A673 (cell line): ENCODE measurements at regions not wholly inside any gene's neighbourhood (a gene's known extent, or its start where the extent isn't known, plus 50 kb on each side); places are given as distances from the start of the nearest gene placed in this dataset.

Source experiments
- BruUV-seq: library from RNA; stranded (reverse); fragments of 400-500 nt; replicated peaks from 2 replicates; lab custom pipeline; 2021; lab: Mats Ljungman, UMichigan
- CTCF ChIA-PET: fragments of 300-600 bp; sonication (Branson Sonifier 250); formaldehyde crosslinking; loops from one replicate; lab custom pipeline; 2022; ENCODE audit warnings: antibody characterized with exemption; lab: Charles Lee
- POLR2A ChIA-PET: fragments of 300-600 bp; sonication (Branson Sonifier 250); formaldehyde crosslinking; loops from one replicate; lab custom pipeline; 2022; ENCODE audit warnings: antibody characterized with exemption; ENCODE audit not compliant: low non-redundant PET; lab: Charles Lee
- DNase-seq: peaks from one replicate; pipeline ENCODE4 v3.0.0-alpha.2; 2015; ENCODE audit warnings: low spot score
- H3K27ac ChIP-seq: fragments of 200-600 bp; sonication (generic); 2 replicates; pipeline ENCODE4 v1.5.1; 2016; ENCODE audit warnings: mixed run types, low read depth, mild to moderate bottlenecking, mixed read lengths, antibody characterized with exemption, low read length; ENCODE audit not compliant: poor library complexity, severe bottlenecking
- H3K27me3 ChIP-seq: fragments of 200-600 bp; sonication (generic); replicated peaks from 2 replicates; pipeline ENCODE4 v1.6.1; 2017; ENCODE audit warnings: mixed run types, low read depth, mild to moderate bottlenecking, mixed read lengths, antibody characterized with exemption, low read length; ENCODE audit not compliant: insufficient read depth, poor library complexity
- H3K36me3 ChIP-seq: fragments of 200-600 bp; sonication (generic); 2 replicates; pipeline ENCODE4 v1.6.1; 2016; ENCODE audit warnings: mixed run types, mild to moderate bottlenecking, mixed read lengths, antibody characterized with exemption, low read length; ENCODE audit not compliant: insufficient read depth, poor library complexity, severe bottlenecking
- H3K4me1 ChIP-seq: fragments of 200-600 bp; sonication (generic); 2 replicates; pipeline ENCODE4 v1.6.1; 2017; ENCODE audit warnings: mixed run types, mild to moderate bottlenecking, mixed read lengths, antibody characterized with exemption, low read length; ENCODE audit not compliant: insufficient read depth, poor library complexity, severe bottlenecking
- H3K4me3 ChIP-seq: fragments of 200-600 bp; sonication (generic); 2 replicates; pipeline ENCODE4 v1.5.1; 2016; ENCODE audit warnings: low read depth, mixed run types, mild to moderate bottlenecking, mixed read lengths, low read length; ENCODE audit not compliant: poor library complexity, severe bottlenecking
- H3K9me3 ChIP-seq: fragments of 200-600 bp; sonication (generic); 2 replicates; pipeline ENCODE4 v1.6.1; 2016; ENCODE audit warnings: mixed run types, low read depth, mild to moderate bottlenecking, mixed read lengths, antibody characterized with exemption, low read length; ENCODE audit not compliant: poor library complexity, severe bottlenecking
- CTCF ChIP-seq: fragments of 300-800, 200-600 bp; sonication (generic); conservative IDR thresholded peaks from 2 replicates; pipeline ENCODE4 v1.5.1; 2017; ENCODE audit warnings: low read depth, mild to moderate bottlenecking, antibody characterized with exemption, low read length, moderate library complexity, mixed read lengths
- EZH2 ChIP-seq: fragments of 200-600 bp; sonication (generic); IDR thresholded peaks from 2 replicates; pipeline ENCODE4 v1.6.1; 2017; ENCODE audit warnings: borderline replicate concordance, low read depth, mild to moderate bottlenecking, mixed read lengths, antibody characterized with exemption, low read length; ENCODE audit not compliant: poor library complexity, severe bottlenecking
- intact Hi-C: fragments of 100-400 bp; cut with micrococcal nuclease; formaldehyde crosslinking; loops from one replicate; pipeline ENCODE4 v1.10.0; 2022; ENCODE audit not compliant: unreplicated experiment

- POLR2A ChIA-PET, result no interaction called here
- Histone ChIP-seq H3K9me3 (peaks cover 5% of the 10 kb centered on the region), H3K4me1 (no peaks in the 10 kb centered on the region), H3K36me3 (no peaks in the 10 kb centered on the region), H3K4me3 (no peak overlapping the region), H3K27me3 (no peaks in the 10 kb centered on the region), H3K27ac (no peak overlapping the region)
- CTCF ChIA-PET, result no interaction called here
- DNase-seq, result peak; percentile 67
- TF ChIP-seq CTCF, result no peak
- TF ChIP-seq EZH2, result no peak
- no TSS peak for BruUV-seq
- intact Hi-C loops, result no loop called here
Measured at GRCh38 chr18:39389800-39390379, 1824.3 kb upstream of the CELF4 start.

GRCh38 chr18:39380866-39381265 is 1815.3 kb upstream of the CELF4 start:
- Histone ChIP-seq H3K4me1 (no peaks in the 10 kb centered on the region), H3K36me3 (no peaks in the 10 kb centered on the region), H3K27ac (no peak overlapping the region), H3K4me3 (no peak overlapping the region), H3K9me3 (no peaks in the 10 kb centered on the region), H3K27me3 (no peaks in the 10 kb centered on the region)
- BruUV-seq, result no TSS peak
- intact Hi-C loops, result no loop called here
- DNase-seq, result no peak
- POLR2A ChIA-PET, result no interaction called here
- TF ChIP-seq EZH2 (no peak), CTCF (no peak)
- CTCF ChIA-PET, result no interaction called here

GRCh38 chr18:39380186-39380725 is 1814.7 kb upstream of the CELF4 start:
- Histone ChIP-seq H3K36me3 (no peaks in the 10 kb centered on the region), H3K9me3 (no peaks in the 10 kb centered on the region), H3K4me3 (no peak overlapping the region), H3K27me3 (no peaks in the 10 kb centered on the region), H3K27ac (no peak overlapping the region), H3K4me1 (no peaks in the 10 kb centered on the region)
- no peak for DNase-seq
- ChIA-PET POLR2A (no interaction called here), CTCF (no interaction called here)
- intact Hi-C loops, result no loop called here
- TF ChIP-seq EZH2 (no peak), CTCF (no peak)
- BruUV-seq, result no TSS peak
